GM12878 (cell line): ENCODE measurements at regions not wholly inside any gene's neighbourhood (a gene's known extent, or its start where the extent isn't known, plus 50 kb on each side); places are given as distances from the start of the nearest gene placed in this dataset.

Experiments
- ATAC-seq: fragments of 200-7000 bp; cut with Tn5 transposase; 3 replicates; pipeline ENCODE4 v1.9.1; 2020; ENCODE audit warnings: mild to moderate bottlenecking, moderate library complexity
- BruUV-seq: library from RNA; stranded (reverse); fragments of 400-500 nt; replicated peaks from 2 replicates; lab custom pipeline; 2021; lab: Mats Ljungman, UMichigan
- CTCF ChIA-PET: fragments of 300-600 bp; sonication (Branson Sonifier 250); formaldehyde crosslinking; extraction: SDS; loops from one replicate; lab custom pipeline; 2021; ENCODE audit warnings: inconsistent platforms; lab: Yijun Ruan, JAX
- POLR2A ChIA-PET: fragments of 350-600 bp; formaldehyde crosslinking; extraction: SDS; loops from one replicate; lab custom pipeline; 2021; ENCODE audit warnings: inconsistent platforms; lab: Charles Lee
- RAD21 ChIA-PET: fragments of 300-600 bp; sonication (Branson Sonifier 250); formaldehyde crosslinking; loops from one replicate; lab custom pipeline; 2023; ENCODE audit warnings: antibody characterized with exemption; ENCODE audit not compliant: unreplicated experiment; lab: Charles Lee
- SMC1A ChIA-PET: fragments of 300-600 bp; sonication (Branson Sonifier 250); formaldehyde crosslinking; loops from one replicate; lab custom pipeline; 2023; ENCODE audit not compliant: unreplicated experiment, uncharacterized antibody; lab: Charles Lee
- DNase-seq: peaks from one replicate; pipeline ENCODE4 v3.0.0-alpha.2; 2011; ENCODE audit warnings: low read depth, low spot score
- FAIRE-seq: peaks from 3 replicates; lab custom pipeline; 2011; peaks lifted over from hg19 to GRCh38; lab: Jason Lieb, UNC
- H2AFZ ChIP-seq: 2 replicates; pipeline ENCODE4 v1.6.0; 2011; ENCODE audit warnings: low read depth, low read length, control low read depth; ENCODE audit not compliant: control insufficient read depth
- H3K27ac ChIP-seq: 2 replicates; pipeline ENCODE4 v1.5.1; 2011; ENCODE audit warnings: control low read depth; ENCODE audit not compliant: control insufficient read depth, insufficient read depth
- H3K27me3 ChIP-seq, 2 experiments: replicated peaks in 1 of 2; 2 replicates each; pipeline versions ENCODE4 v1.6.0 to v1.6.1; 2011; ENCODE audit warnings: low read length in 1 of 2; ENCODE audit not compliant: control insufficient read depth in 2 of 2, insufficient read depth in 2 of 2
- H3K36me3 ChIP-seq, 2 experiments: 2 replicates each; pipeline ENCODE4 v1.5.1; 2011; ENCODE audit warnings: low read length in 1 of 2; ENCODE audit not compliant: control insufficient read depth in 2 of 2, insufficient read depth in 2 of 2
- H3K4me1 ChIP-seq: 2 replicates; pipeline ENCODE4 v1.6.1; 2011; ENCODE audit warnings: mild to moderate bottlenecking, low read length, moderate library complexity, mixed read lengths; ENCODE audit not compliant: control insufficient read depth, insufficient read depth
- H3K4me2 ChIP-seq: 2 replicates; pipeline ENCODE4 v1.6.0; 2011; ENCODE audit warnings: control low read depth; ENCODE audit not compliant: control insufficient read depth, insufficient read depth
- H3K4me3 ChIP-seq: fragments of 200-600 bp; sonication (generic); 2 replicates; pipeline ENCODE4 v1.5.1; 2016
- H3K79me2 ChIP-seq: 2 replicates; pipeline ENCODE4 v1.6.0; 2011; ENCODE audit warnings: low read length; ENCODE audit not compliant: control insufficient read depth, insufficient read depth
- H3K9ac ChIP-seq: 2 replicates; pipeline ENCODE4 v1.8.0; 2011; ENCODE audit warnings: low read length, control low read depth, mixed read lengths; ENCODE audit not compliant: control insufficient read depth, insufficient read depth
- H3K9me3 ChIP-seq: replicated peaks from 3 replicates; pipeline ENCODE4 v1.5.1; 2011; ENCODE audit warnings: mild to moderate bottlenecking, low read length; ENCODE audit not compliant: control insufficient read depth, insufficient read depth
- H4K20me1 ChIP-seq: 2 replicates; pipeline ENCODE4 v1.6.0; 2011; ENCODE audit not compliant: control insufficient read depth, insufficient read depth
- ATF2 ChIP-seq: IDR thresholded peaks from 2 replicates; pipeline ENCODE4 v1.6.1; 2012; ENCODE audit warnings: low read length, inconsistent platforms
- BMI1 ChIP-seq: fragments of 450-650 bp; IDR thresholded peaks from 2 replicates; pipeline ENCODE4 v1.6.1; 2016; ENCODE audit warnings: mild to moderate bottlenecking, moderate library complexity, borderline replicate concordance
- CTCF ChIP-seq, 3 experiments: IDR thresholded peaks in 2 of 3; conservative IDR thresholded peaks in 1 of 3; 2 replicates each; pipeline ENCODE4 v1.5.1; 2011; ENCODE audit warnings: low read depth in 3 of 3, low read length in 3 of 3, mild to moderate bottlenecking in 3 of 3, control low read depth in 2 of 3, moderate library complexity in 2 of 3, inconsistent platforms in 1 of 3, mixed read lengths in 1 of 3; ENCODE audit not compliant: control insufficient read depth in 2 of 3, insufficient read depth in 1 of 3; ENCODE audit errors: extremely low read depth in 1 of 3
- LARP7 ChIP-seq: fragments of 450-650 bp; IDR thresholded peaks from 2 replicates; pipeline ENCODE4 v1.6.1; 2017; ENCODE audit warnings: mild to moderate bottlenecking
- MAX ChIP-seq: IDR thresholded peaks from 2 replicates; pipeline ENCODE4 v1.6.1; 2012; ENCODE audit warnings: low read depth, low read length, improper control_type of control experiment
- NR2F1 ChIP-seq: fragments of 450-650 bp; conservative IDR thresholded peaks from 2 replicates; pipeline ENCODE4 v1.6.1; 2017; ENCODE audit warnings: mild to moderate bottlenecking
- POLR2AphosphoS2 ChIP-seq: IDR thresholded peaks from 2 replicates; pipeline ENCODE4 v1.6.1; 2011; ENCODE audit warnings: low read depth, mild to moderate bottlenecking, low read length, improper control_type of control experiment, moderate library complexity
- RELB ChIP-seq: fragments of 450-650 bp; IDR thresholded peaks from 2 replicates; pipeline ENCODE4 v1.6.1; 2017; ENCODE audit warnings: low read depth, mild to moderate bottlenecking, moderate library complexity
- RUNX3 ChIP-seq: IDR thresholded peaks from 2 replicates; pipeline ENCODE4 v1.6.1; 2012; ENCODE audit warnings: low read length, inconsistent platforms
- SMAD1 ChIP-seq: fragments of 450-650 bp; IDR thresholded peaks from 2 replicates; pipeline ENCODE4 v1.6.1; 2018; ENCODE audit warnings: mild to moderate bottlenecking, low read depth; ENCODE audit not compliant: partially characterized antibody
- SMC3 ChIP-seq: IDR thresholded peaks from 2 replicates; pipeline ENCODE4 v1.6.1; 2011; ENCODE audit warnings: low read length, improper control_type of control experiment, borderline replicate concordance
- ZBTB11 ChIP-seq: fragments of 450-650 bp; formaldehyde crosslinking; IDR thresholded peaks from 2 replicates; pipeline ENCODE4 v1.5.0; 2022; ENCODE audit warnings: mild to moderate bottlenecking, missing genetic modification characterization
- WGBS: methylation state at CpG from one replicate; pipeline ENCODE4 v1.1.6; 2016; ENCODE audit warnings: low lambda C conversion rate; ENCODE audit not compliant: insufficient replicate concordance, insufficient coverage; ENCODE audit errors: missing lambda C conversion rate; 5-methylcytosine and 5-hydroxymethylcytosine counted together
- in situ Hi-C: fragments of 300-500 bp; cut with MboI; formaldehyde crosslinking; loops from 9 replicates; pipeline ENCODE4 v1.14.3; 2018; ENCODE audit warnings: mixed read lengths
- intact Hi-C: fragments of 100-400 bp; cut with micrococcal nuclease; formaldehyde crosslinking; loops from one replicate; pipeline ENCODE4 v1.14.2; 2022; ENCODE audit not compliant: unreplicated experiment

- no peaks in the 10 kb centered on the region for H3K36me3 ChIP-seq
- no peaks in the 10 kb centered on the region for H3K4me1 ChIP-seq
- H3K27ac ChIP-seq = no peak overlapping the region
- H3K27me3 ChIP-seq = no peaks in the 10 kb centered on the region; a peak in 1 of 4 replicates
- H3K9me3 ChIP-seq = no peaks in the 10 kb centered on the region
- no peak for TF ChIP-seq RUNX3
- TF ChIP-seq LARP7 = no peak
- no peak for TF ChIP-seq BMI1
- no peak for TF ChIP-seq CTCF (IDR thresholded peaks at IDR 0.05 in 2 of 3, conservative IDR thresholded peaks at IDR 0.05 in 1 of 3; ENCODE audit: control insufficient read depth in 2 of 3, extremely low read depth in 1 of 3, insufficient read depth in 1 of 3, low read depth in 3 of 3, low read length in 3 of 3)
- TF ChIP-seq NR2F1 = no peak
- TF ChIP-seq POLR2AphosphoS2 = no peak
- no peak for TF ChIP-seq SMC3
- no peak for TF ChIP-seq MAX
- TF ChIP-seq ATF2 = no peak
- no peak for TF ChIP-seq ZBTB11 (CRISPR knock-in tag)
- no peak for TF ChIP-seq RELB
- TF ChIP-seq SMAD1 = no peak
- intact Hi-C loops = no loop called here
- H3K4me2 ChIP-seq = no peak overlapping the region
- no TSS peak for BruUV-seq
- FAIRE-seq (no peak), DNase-seq (no peak), ATAC-seq (no peak)
- H2AFZ ChIP-seq = no peak overlapping the region
- H3K4me3 ChIP-seq = no peak overlapping the region
- H3K9ac ChIP-seq = no peak overlapping the region
- 46% methylated on average over 23 of the region's 27 CpGs for WGBS
- H4K20me1 ChIP-seq = no peaks in the 10 kb centered on the region
- ChIA-PET SMC1A (no interaction called here), POLR2A (interaction anchor here (1.3 kb wide), 1 partner anchor 43 kb away, joined by 3 read pairs; no protein-coding TSS in a partner anchor), CTCF (no interaction called here), RAD21 (no interaction called here)
- H3K79me2 ChIP-seq = no peaks in the 10 kb centered on the region
- in situ Hi-C loops = no loop called here
Measured at GRCh38 chr20:50242863-50243609, 52.4 kb downstream of the CEBPB start.
